ENCODE measurements at regions not wholly inside any gene's neighbourhood (a gene's known extent, or its start where the extent isn't known, plus 50 kb on each side); places are given as distances from the start of the nearest gene placed in this dataset.

GRCh38 chr2:8405334-8405733, 276.5 kb upstream of the ID2 start:
- no peak overlapping the region for H3K4me3 Mint-ChIP-seq
- TF ChIP-seq CTCF (IDR thresholded peaks at IDR 0.05), result no peak
- peaks cover 17% of the 10 kb centered on the region for H3K4me1 Mint-ChIP-seq
- H3K9me3 Mint-ChIP-seq, result peaks cover 0 to 2% (median 0%) of the 10 kb centered on the region in 7 donors
- Histone ChIP-seq H3K27ac (ENCODE audit: low read depth in 1 of 2, low read length in 2 of 2) (no peak overlapping the region), H3K36me3 (replicated peaks in 1 of 2; ENCODE audit: control insufficient read depth in 1 of 2, insufficient read depth in 2 of 2, low read length in 2 of 2) (no peaks in the 10 kb centered on the region), H2AFZ (ENCODE audit: insufficient read depth, low read depth, low read length, poor library complexity, severe bottlenecking) (no peak overlapping the region), H3K27me3 (ENCODE audit: control insufficient read depth in 2 of 2, insufficient read depth in 2 of 2, low read length in 2 of 2) (no peaks in the 10 kb centered on the region), H3K4me2 (replicated peaks; ENCODE audit: extremely low read depth, low read length, poor library complexity, severe bottlenecking) (no peak overlapping the region), H3K9me3 (replicated peaks in 1 of 2; ENCODE audit: control insufficient read depth in 1 of 2, insufficient read depth in 1 of 2, low read length in 2 of 2) (no peaks in the 10 kb centered on the region), H3K79me2 (ENCODE audit: insufficient read depth, low read length) (no peaks in the 10 kb centered on the region), H3K9ac (ENCODE audit: insufficient read depth, low read length, poor library complexity, severe bottlenecking) (no peak overlapping the region), H4K20me1 (ENCODE audit: insufficient read depth, low read length) (no peaks in the 10 kb centered on the region), H3K4me3 (replicated peaks in 1 of 3; ENCODE audit: low read depth in 2 of 3, low read length in 3 of 3) (no peak overlapping the region), H3K4me1 (ENCODE audit: control insufficient read depth in 1 of 2, insufficient read depth in 2 of 2, low read length in 2 of 2) (peaks cover 14 to 19% of the 10 kb centered on the region in 2 donors)
- peaks cover 0 to 4% (median 2%) of the 10 kb centered on the region in 3 donors for H3K27me3 Mint-ChIP-seq (ENCODE audit: low read depth in 3 of 3)
- WGBS (ENCODE audit: insufficient coverage), result no CpG with 5 or more reads among the region's 3 CpGs
- peaks cover 0 to 3% of the 10 kb centered on the region in 2 donors for H3K36me3 Mint-ChIP-seq
- H3K27ac Mint-ChIP-seq, result no peak overlapping the region
- intact Hi-C loops (cut with micrococcal nuclease), result no loop called here
- DNase-seq, result no peak

- WGBS (ENCODE audit: insufficient coverage), result 86% methylated on average over 7 of the region's 7 CpGs
- H3K4me2 ChIP-seq (replicated peaks; ENCODE audit: extremely low read depth, low read length, poor library complexity, severe bottlenecking), result no peak overlapping the region
- H4K20me1 ChIP-seq (ENCODE audit: insufficient read depth, low read length), result no peaks in the 10 kb centered on the region
- Mint-ChIP-seq H3K27ac (no peak overlapping the region), H3K27me3 (ENCODE audit: low read depth in 3 of 3) (peaks cover 0 to 4% (median 2%) of the 10 kb centered on the region in 3 donors), H3K9me3 (peaks cover 0 to 2% (median 0%) of the 10 kb centered on the region in 7 donors), H3K36me3 (peaks cover 0 to 3% of the 10 kb centered on the region in 2 donors), H3K4me3 (no peak overlapping the region), H3K4me1 (peaks cover 17% of the 10 kb centered on the region)
- H3K79me2 ChIP-seq (ENCODE audit: insufficient read depth, low read length), result no peaks in the 10 kb centered on the region
- DNase-seq, result no peak
- no peaks in the 10 kb centered on the region for H3K9me3 ChIP-seq (replicated peaks in 1 of 2; ENCODE audit: control insufficient read depth in 1 of 2, insufficient read depth in 1 of 2, low read length in 2 of 2)
- intact Hi-C loops (cut with micrococcal nuclease), result no loop called here
- H3K27me3 ChIP-seq (ENCODE audit: control insufficient read depth in 2 of 2, insufficient read depth in 2 of 2, low read length in 2 of 2), result no peaks in the 10 kb centered on the region
- no peaks in the 10 kb centered on the region for H3K36me3 ChIP-seq (replicated peaks in 1 of 2; ENCODE audit: control insufficient read depth in 1 of 2, insufficient read depth in 2 of 2, low read length in 2 of 2)
- no peak overlapping the region for H3K27ac ChIP-seq (ENCODE audit: low read depth in 1 of 2, low read length in 2 of 2)
- no peak overlapping the region for H3K4me3 ChIP-seq (replicated peaks in 1 of 3; ENCODE audit: low read depth in 2 of 3, low read length in 3 of 3)
- H2AFZ ChIP-seq (ENCODE audit: insufficient read depth, low read depth, low read length, poor library complexity, severe bottlenecking), result no peak overlapping the region
- H3K4me1 ChIP-seq (ENCODE audit: control insufficient read depth in 1 of 2, insufficient read depth in 2 of 2, low read length in 2 of 2), result peaks cover 14 to 19% of the 10 kb centered on the region in 2 donors
- no peak for TF ChIP-seq CTCF (IDR thresholded peaks at IDR 0.05)
- H3K9ac ChIP-seq (ENCODE audit: insufficient read depth, low read length, poor library complexity, severe bottlenecking), result no peak overlapping the region
Measured at GRCh38 chr2:8406271-8406670, 275.6 kb upstream of the ID2 start.

All from CD14-positive monocyte (primary cell).